HEK293T (cell line): ENCODE measurements at regions not wholly inside any gene's neighbourhood (a gene's known extent, or its start where the extent isn't known, plus 50 kb on each side); places are given as distances from the start of the nearest gene placed in this dataset.

ENCODE experiments used
- ARNT ChIP-seq: fragments of 450-650 bp; IDR thresholded peaks from 2 replicates; pipeline ENCODE4 v1.6.1; 2017; ENCODE audit warnings: mild to moderate bottlenecking
- BHLHE40 ChIP-seq: fragments of 450-650 bp; IDR thresholded peaks from 2 replicates; pipeline ENCODE4 v1.6.1; 2016; ENCODE audit warnings: mild to moderate bottlenecking, moderate library complexity, borderline replicate concordance
- ELF4 ChIP-seq: fragments of 450-650 bp; IDR thresholded peaks from 2 replicates; pipeline ENCODE4 v1.6.1; 2017; ENCODE audit warnings: antibody characterized with exemption
- FOXK2 ChIP-seq: fragments of 450-650 bp; IDR thresholded peaks from 2 replicates; pipeline ENCODE4 v1.6.1; 2016; ENCODE audit warnings: mild to moderate bottlenecking
- L3MBTL2 ChIP-seq: fragments of 450-650 bp; conservative IDR thresholded peaks from 2 replicates; pipeline ENCODE4 v1.6.1; 2016; ENCODE audit warnings: mild to moderate bottlenecking
- TARDBP ChIP-seq: fragments of 450-650 bp; IDR thresholded peaks from 2 replicates; pipeline ENCODE4 v1.6.1; 2016
- ZNF384 ChIP-seq: fragments of 450-650 bp; IDR thresholded peaks from 2 replicates; pipeline ENCODE4 v1.6.1; 2016
- TF ChIP-seq, protein P1 (sequence below): fragments of 450-650 bp; IDR thresholded peaks from 2 replicates; pipeline ENCODE4 v1.6.1; 2016

DNA sequence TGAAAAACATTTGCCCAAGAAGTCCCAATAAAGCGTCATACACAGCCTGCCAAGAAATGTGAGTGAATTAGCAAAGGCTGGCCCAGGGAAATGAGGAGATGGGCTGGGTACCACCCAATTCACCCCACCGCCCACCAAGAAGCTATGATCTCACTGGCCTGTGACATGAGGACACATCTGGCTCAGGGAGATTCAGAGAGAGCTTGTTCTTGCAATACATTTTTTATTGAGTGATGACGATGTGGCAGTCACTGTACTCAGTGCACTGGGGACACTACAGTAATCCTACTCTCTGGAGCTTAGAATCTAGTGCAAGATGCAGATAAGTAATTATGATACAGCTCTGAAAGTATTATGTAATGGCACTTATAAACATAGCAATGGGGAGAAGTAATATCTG is 64.6 kb upstream of the IGFBP2 start:
- TF ChIP-seq ELF4 (no peak), L3MBTL2 (no peak), ZNF384 (no peak), ARNT (no peak), FOXK2 (no peak), TARDBP (no peak), BHLHE40 (no peak)
- TF ChIP-seq, protein P1, sequence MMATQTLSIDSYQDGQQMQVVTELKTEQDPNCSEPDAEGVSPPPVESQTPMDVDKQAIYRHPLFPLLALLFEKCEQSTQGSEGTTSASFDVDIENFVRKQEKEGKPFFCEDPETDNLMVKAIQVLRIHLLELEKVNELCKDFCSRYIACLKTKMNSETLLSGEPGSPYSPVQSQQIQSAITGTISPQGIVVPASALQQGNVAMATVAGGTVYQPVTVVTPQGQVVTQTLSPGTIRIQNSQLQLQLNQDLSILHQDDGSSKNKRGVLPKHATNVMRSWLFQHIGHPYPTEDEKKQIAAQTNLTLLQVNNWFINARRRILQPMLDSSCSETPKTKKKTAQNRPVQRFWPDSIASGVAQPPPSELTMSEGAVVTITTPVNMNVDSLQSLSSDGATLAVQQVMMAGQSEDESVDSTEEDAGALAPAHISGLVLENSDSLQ: no peak
